ENCODE measurements at regions not wholly inside any gene's neighbourhood (a gene's known extent, or its start where the extent isn't known, plus 50 kb on each side); places are given as distances from the start of the nearest gene placed in this dataset.

DNA sequence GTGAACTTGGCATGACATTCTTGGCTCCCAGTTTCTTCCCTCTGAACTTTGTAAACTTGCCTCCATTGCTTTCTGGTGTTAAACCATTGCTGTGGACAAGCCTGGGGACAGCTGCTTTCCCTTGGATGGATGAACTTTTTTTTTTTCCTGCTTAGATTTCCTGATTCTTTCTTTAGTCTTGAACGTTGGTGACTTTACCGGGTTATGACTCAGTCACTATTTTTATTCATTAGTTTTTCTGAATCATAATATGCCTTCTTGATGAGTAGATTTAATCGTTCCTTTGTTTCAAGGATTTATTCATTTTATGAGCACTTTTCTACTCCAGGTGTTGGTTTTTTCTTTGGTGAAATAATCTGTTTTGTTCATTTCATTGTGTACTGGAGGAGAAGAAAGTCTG lies 155.0 kb upstream of the RTL1 start:
- DNase-seq: no peak
- H3K27me3 Mint-ChIP-seq: peaks cover 2 to 7% of the 10 kb centered on the region in 2 donors
- no peak overlapping the region for H3K4me3 Mint-ChIP-seq
- ChIA-PET POLR2A (no interaction called here), CTCF (no interaction called here)
- peaks cover 0 to 10% of the 10 kb centered on the region in 2 experiments for H3K27me3 ChIP-seq (replicated peaks in 1 of 2; ENCODE audit: control insufficient read depth in 2 of 2, extremely low read depth in 1 of 2, insufficient read depth in 2 of 2, low read length in 1 of 2)
- no peak for ATAC-seq (replicated peaks in 1 of 4)
- peaks cover 10 to 17% (median 15%) of the 10 kb centered on the region in 3 donors for H3K9me3 Mint-ChIP-seq
- H3K36me3 Mint-ChIP-seq: no peaks in the 10 kb centered on the region
- no peaks in the 10 kb centered on the region for H3K4me1 Mint-ChIP-seq
- WGBS (ENCODE audit: insufficient coverage): no CpG with 5 or more reads among the region's 3 CpGs
- no peaks in the 10 kb centered on the region for H3K36me3 ChIP-seq (ENCODE audit: control insufficient read depth in 2 of 2, extremely low read depth in 1 of 2, insufficient read depth in 1 of 2, low read length in 1 of 2)
- H3K27ac Mint-ChIP-seq: no peak overlapping the region
- no peak overlapping the region for H3K27ac ChIP-seq (ENCODE audit: low read length)
- H3K4me3 ChIP-seq (ENCODE audit: control insufficient read depth in 1 of 2, extremely low read depth in 1 of 2, low read length in 1 of 2): no peak overlapping the region
- H3K9me3 ChIP-seq: no peaks in the 10 kb centered on the region
- no peaks in the 10 kb centered on the region for H3K4me1 ChIP-seq (ENCODE audit: control insufficient read depth in 1 of 2, extremely low read depth in 1 of 2, insufficient read depth in 2 of 2, low read length in 2 of 2)

DNA sequence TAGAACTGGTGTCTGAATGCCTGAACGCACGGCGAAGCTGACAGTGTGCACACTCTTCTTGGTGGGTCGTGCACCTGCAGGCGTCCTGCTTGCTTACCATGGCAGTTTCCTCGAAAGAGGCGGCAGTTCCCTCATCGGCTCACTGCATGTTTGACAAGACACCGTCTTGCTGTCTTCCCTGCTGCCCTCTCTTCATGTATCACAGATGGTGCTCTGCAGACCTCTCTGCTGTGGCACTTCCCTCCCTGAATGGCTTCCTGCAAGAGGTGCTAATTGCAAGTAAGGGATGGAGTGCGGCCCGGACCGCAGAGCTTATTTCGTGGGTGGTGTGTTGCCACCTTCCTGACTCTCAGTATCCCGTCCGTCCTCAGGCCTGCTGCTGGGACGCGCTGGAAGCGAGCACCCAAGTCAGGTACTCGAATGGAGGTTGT lies 156.7 kb upstream of the RTL1 start:
- H3K4me1 ChIP-seq (ENCODE audit: control insufficient read depth in 1 of 2, extremely low read depth in 1 of 2, insufficient read depth in 2 of 2, low read length in 2 of 2): no peaks in the 10 kb centered on the region
- H3K4me3 ChIP-seq (ENCODE audit: control insufficient read depth in 1 of 2, extremely low read depth in 1 of 2, low read length in 1 of 2): no peak overlapping the region
- H3K9me3 ChIP-seq: no peaks in the 10 kb centered on the region
- no peaks in the 10 kb centered on the region for H3K4me1 Mint-ChIP-seq
- H3K27ac ChIP-seq (ENCODE audit: low read length): no peak overlapping the region
- CTCF ChIA-PET: no interaction called here
- peaks cover 2 to 7% of the 10 kb centered on the region in 2 donors for H3K27me3 Mint-ChIP-seq
- no peaks in the 10 kb centered on the region for H3K36me3 Mint-ChIP-seq
- DNase-seq: no peak
- H3K27me3 ChIP-seq (replicated peaks in 1 of 2; ENCODE audit: control insufficient read depth in 2 of 2, extremely low read depth in 1 of 2, insufficient read depth in 2 of 2, low read length in 1 of 2): peaks cover 0 to 6% of the 10 kb centered on the region in 2 experiments
- H3K4me3 Mint-ChIP-seq: no peak overlapping the region
- POLR2A ChIA-PET: no interaction called here
- whole genome bisulfite sequencing (ENCODE audit: insufficient coverage): 93% methylated on average over 15 of the region's 19 CpGs
- no peak for ATAC-seq (replicated peaks in 1 of 4)
- H3K9me3 Mint-ChIP-seq: peaks cover 10 to 17% (median 15%) of the 10 kb centered on the region in 3 donors
- H3K36me3 ChIP-seq (ENCODE audit: control insufficient read depth in 2 of 2, extremely low read depth in 1 of 2, insufficient read depth in 1 of 2, low read length in 1 of 2): no peaks in the 10 kb centered on the region
- no peak overlapping the region for H3K27ac Mint-ChIP-seq

DNA sequence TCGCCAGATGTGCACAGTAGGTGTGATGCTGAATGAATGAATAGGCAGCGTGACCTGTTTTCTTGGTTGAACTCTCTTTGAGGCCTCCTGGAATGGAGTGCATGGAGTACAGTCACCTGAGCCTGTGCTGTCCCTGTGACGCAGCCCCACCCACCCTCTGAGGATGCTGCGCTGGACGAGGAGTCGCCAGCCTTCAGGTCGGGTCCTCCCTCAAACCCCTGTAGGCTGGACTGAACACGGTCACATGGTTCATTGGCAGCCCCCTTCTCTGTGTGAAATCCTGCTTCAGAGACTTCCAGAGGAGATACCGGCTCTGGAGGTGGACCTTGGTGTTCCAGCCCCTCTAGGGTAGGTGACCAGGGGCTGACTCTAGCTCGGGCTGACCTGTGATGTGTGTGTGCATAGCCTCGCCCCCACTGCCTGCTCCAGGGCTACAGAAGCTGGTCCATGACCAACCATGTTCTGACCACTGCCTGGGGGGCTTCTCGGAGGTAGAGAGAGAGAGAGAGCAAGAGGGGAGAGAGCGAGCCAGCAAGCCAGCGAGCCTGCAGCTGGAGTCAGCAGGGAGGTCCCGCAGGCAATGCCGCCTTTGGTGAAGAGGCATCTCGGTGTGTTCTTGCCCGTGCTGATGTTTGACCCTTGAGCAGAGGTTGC lies 158.0 kb upstream of the RTL1 start:
- H3K27ac ChIP-seq (ENCODE audit: low read length): no peak overlapping the region
- H3K4me3 ChIP-seq (ENCODE audit: control insufficient read depth in 1 of 2, extremely low read depth in 1 of 2, low read length in 1 of 2): no peak overlapping the region
- CTCF ChIA-PET: no interaction called here
- Mint-ChIP-seq H3K9me3 (peaks cover 10 to 17% (median 12%) of the 10 kb centered on the region in 3 donors), H3K36me3 (no peaks in the 10 kb centered on the region), H3K27me3 (peaks cover 2 to 5% of the 10 kb centered on the region in 2 donors), H3K27ac (no peak overlapping the region), H3K4me3 (no peak overlapping the region), H3K4me1 (no peaks in the 10 kb centered on the region)
- POLR2A ChIA-PET: no interaction called here
- WGBS (ENCODE audit: insufficient coverage): 91% methylated on average over 18 of the region's 18 CpGs
- DNase-seq: no peak
- ATAC-seq (replicated peaks in 1 of 4): no peak
- peaks cover 0 to 7% of the 10 kb centered on the region in 2 experiments for H3K27me3 ChIP-seq (replicated peaks in 1 of 2; ENCODE audit: control insufficient read depth in 2 of 2, extremely low read depth in 1 of 2, insufficient read depth in 2 of 2, low read length in 1 of 2)
- no peaks in the 10 kb centered on the region for H3K36me3 ChIP-seq (ENCODE audit: control insufficient read depth in 2 of 2, extremely low read depth in 1 of 2, insufficient read depth in 1 of 2, low read length in 1 of 2)
- H3K9me3 ChIP-seq: no peaks in the 10 kb centered on the region
- H3K4me1 ChIP-seq (ENCODE audit: control insufficient read depth in 1 of 2, extremely low read depth in 1 of 2, insufficient read depth in 2 of 2, low read length in 2 of 2): no peaks in the 10 kb centered on the region

DNA sequence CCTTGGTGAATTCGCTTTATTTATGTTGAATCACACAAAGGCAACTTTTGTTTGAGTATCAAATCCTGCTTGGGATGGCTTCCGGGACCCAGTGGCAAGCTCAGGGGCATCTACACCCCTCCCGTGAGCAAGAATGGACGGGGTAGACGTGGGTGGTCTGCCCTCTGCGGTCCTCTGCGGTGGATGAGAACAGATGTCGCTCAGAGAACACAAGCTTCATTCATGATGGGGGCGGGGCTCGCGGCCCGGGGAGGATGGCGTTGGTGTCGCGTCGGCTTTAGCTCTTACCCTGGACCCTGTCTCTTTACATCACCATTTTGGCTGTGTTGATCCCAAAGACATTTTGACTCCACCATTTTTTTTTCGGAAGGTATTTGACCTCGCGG lies 158.5 kb upstream of the RTL1 start:
- Histone ChIP-seq H3K27me3 (replicated peaks in 1 of 2; ENCODE audit: control insufficient read depth in 2 of 2, extremely low read depth in 1 of 2, insufficient read depth in 2 of 2, low read length in 1 of 2) (peaks cover 0 to 12% of the 10 kb centered on the region in 2 experiments), H3K36me3 (ENCODE audit: control insufficient read depth in 2 of 2, extremely low read depth in 1 of 2, insufficient read depth in 1 of 2, low read length in 1 of 2) (no peaks in the 10 kb centered on the region), H3K4me1 (ENCODE audit: control insufficient read depth in 1 of 2, extremely low read depth in 1 of 2, insufficient read depth in 2 of 2, low read length in 2 of 2) (no peaks in the 10 kb centered on the region), H3K9me3 (no peaks in the 10 kb centered on the region), H3K27ac (ENCODE audit: low read length) (no peak overlapping the region), H3K4me3 (ENCODE audit: control insufficient read depth in 1 of 2, extremely low read depth in 1 of 2, low read length in 1 of 2) (no peak overlapping the region)
- H3K36me3 Mint-ChIP-seq: no peaks in the 10 kb centered on the region
- ATAC-seq (replicated peaks in 1 of 4) (no peak), DNase-seq (no peak)
- 88% methylated on average over 19 of the region's 19 CpGs for WGBS (ENCODE audit: insufficient coverage)
- H3K9me3 Mint-ChIP-seq: peaks cover 10 to 17% (median 11%) of the 10 kb centered on the region in 3 donors
- CTCF ChIA-PET: no interaction called here
- POLR2A ChIA-PET: no interaction called here
- H3K27me3 Mint-ChIP-seq: peaks cover 2 to 4% of the 10 kb centered on the region in 2 donors
- no peak overlapping the region for H3K4me3 Mint-ChIP-seq
- no peaks in the 10 kb centered on the region for H3K4me1 Mint-ChIP-seq
- H3K27ac Mint-ChIP-seq: no peak overlapping the region

DNA sequence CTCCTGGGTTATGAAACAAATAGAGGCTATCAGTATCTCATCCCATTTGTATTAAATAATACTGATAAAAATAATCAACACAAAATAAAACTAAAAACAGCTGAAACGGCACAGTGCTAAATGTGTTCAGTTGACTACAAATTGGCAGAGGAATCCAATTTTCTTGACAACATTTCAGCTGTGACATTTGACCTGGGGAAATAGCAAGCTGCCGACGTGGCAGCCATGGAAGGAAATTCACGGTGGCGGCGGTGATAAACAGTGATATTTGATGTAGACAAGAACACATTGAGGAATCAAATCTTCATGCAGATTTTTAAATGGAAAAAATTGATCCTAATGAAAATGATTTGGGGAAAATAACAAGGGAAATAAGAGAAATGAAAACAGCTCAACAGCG lies 159.1 kb upstream of the RTL1 start:
- ChIA-PET POLR2A (no interaction called here), CTCF (no interaction called here)
- Histone ChIP-seq H3K9me3 (no peaks in the 10 kb centered on the region), H3K27ac (ENCODE audit: low read length) (no peak overlapping the region), H3K27me3 (replicated peaks in 1 of 2; ENCODE audit: control insufficient read depth in 2 of 2, extremely low read depth in 1 of 2, insufficient read depth in 2 of 2, low read length in 1 of 2) (peaks cover 0 to 17% of the 10 kb centered on the region in 2 experiments), H3K4me3 (ENCODE audit: control insufficient read depth in 1 of 2, extremely low read depth in 1 of 2, low read length in 1 of 2) (no peak overlapping the region), H3K4me1 (ENCODE audit: control insufficient read depth in 1 of 2, extremely low read depth in 1 of 2, insufficient read depth in 2 of 2, low read length in 2 of 2) (no peaks in the 10 kb centered on the region), H3K36me3 (ENCODE audit: control insufficient read depth in 2 of 2, extremely low read depth in 1 of 2, insufficient read depth in 1 of 2, low read length in 1 of 2) (no peaks in the 10 kb centered on the region)
- no peaks in the 10 kb centered on the region for H3K36me3 Mint-ChIP-seq
- no peak for DNase-seq
- peaks cover 2 to 4% of the 10 kb centered on the region in 2 donors for H3K27me3 Mint-ChIP-seq
- no peak overlapping the region for H3K27ac Mint-ChIP-seq
- H3K4me1 Mint-ChIP-seq: no peaks in the 10 kb centered on the region
- no peak for ATAC-seq (replicated peaks in 1 of 4)
- peaks cover 6 to 12% (median 7%) of the 10 kb centered on the region in 3 donors for H3K9me3 Mint-ChIP-seq
- 97% methylated on average over 7 of the region's 7 CpGs for WGBS (ENCODE audit: insufficient coverage)
- H3K4me3 Mint-ChIP-seq: no peak overlapping the region

DNA sequence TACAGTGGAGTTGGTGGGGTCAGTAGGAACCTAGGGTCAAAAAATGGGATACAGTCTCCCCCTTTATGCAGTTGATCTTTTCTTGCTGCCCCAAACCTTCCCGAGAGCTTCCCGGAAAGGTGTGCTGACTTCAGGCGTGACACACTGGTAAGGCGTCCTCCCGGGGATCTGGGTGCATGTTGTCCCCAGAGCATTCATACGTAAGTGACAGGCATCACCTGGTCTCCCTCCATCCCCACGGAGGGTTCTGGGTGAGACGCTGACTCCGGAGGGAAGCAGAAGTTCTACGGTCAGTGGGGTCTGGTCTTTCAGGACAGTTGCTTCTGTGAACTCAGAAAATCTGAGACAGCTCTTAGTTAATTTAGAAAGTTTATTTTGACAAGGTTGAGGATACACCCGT lies 159.6 kb upstream of the RTL1 start:
- H3K27me3 ChIP-seq (replicated peaks in 1 of 2; ENCODE audit: control insufficient read depth in 2 of 2, extremely low read depth in 1 of 2, insufficient read depth in 2 of 2, low read length in 1 of 2): peaks cover 0 to 17% of the 10 kb centered on the region in 2 experiments
- ChIA-PET CTCF (no interaction called here), POLR2A (no interaction called here)
- no peak for ATAC-seq (replicated peaks in 1 of 4)
- no peaks in the 10 kb centered on the region for H3K4me1 ChIP-seq (ENCODE audit: control insufficient read depth in 1 of 2, extremely low read depth in 1 of 2, insufficient read depth in 2 of 2, low read length in 2 of 2)
- H3K27ac Mint-ChIP-seq: no peak overlapping the region
- no peaks in the 10 kb centered on the region for H3K36me3 ChIP-seq (ENCODE audit: control insufficient read depth in 2 of 2, extremely low read depth in 1 of 2, insufficient read depth in 1 of 2, low read length in 1 of 2)
- H3K9me3 Mint-ChIP-seq: peaks cover under 1 to 10% (median 2%) of the 10 kb centered on the region in 3 donors
- H3K27me3 Mint-ChIP-seq: peaks cover 2 to 4% of the 10 kb centered on the region in 2 donors
- 82% methylated on average over 10 of the region's 11 CpGs for WGBS (ENCODE audit: insufficient coverage)
- no peaks in the 10 kb centered on the region for H3K4me1 Mint-ChIP-seq
- H3K4me3 ChIP-seq (ENCODE audit: control insufficient read depth in 1 of 2, extremely low read depth in 1 of 2, low read length in 1 of 2): no peak overlapping the region
- no peak overlapping the region for H3K4me3 Mint-ChIP-seq
- no peak overlapping the region for H3K27ac ChIP-seq (ENCODE audit: low read length)
- no peaks in the 10 kb centered on the region for H3K9me3 ChIP-seq
- no peak for DNase-seq
- no peaks in the 10 kb centered on the region for H3K36me3 Mint-ChIP-seq

Measured in T-cell (primary cell).